ENCODE measurements at regions not wholly inside any gene's neighbourhood (a gene's known extent, or its start where the extent isn't known, plus 50 kb on each side); places are given as distances from the start of the nearest gene placed in this dataset.

DNA sequence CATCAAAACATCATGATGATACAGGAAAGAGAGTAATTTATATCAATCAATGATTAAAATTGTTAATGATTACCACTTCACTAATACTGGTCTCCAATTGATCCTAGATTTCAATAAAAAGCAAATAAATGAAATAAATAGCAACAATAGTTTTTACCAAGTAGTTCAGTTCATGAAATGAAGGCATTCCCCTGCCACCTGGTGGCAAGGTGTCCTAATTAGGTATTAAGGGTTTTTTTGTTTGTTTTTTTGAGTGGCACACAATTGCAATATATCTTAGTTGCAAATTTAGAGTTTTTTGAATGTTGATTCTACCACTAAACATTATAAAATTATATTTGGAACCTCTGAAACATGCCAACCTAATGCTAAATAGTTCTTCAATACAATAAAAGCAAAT, 157.4 kb upstream of the PDE5A start:
- Mint-ChIP-seq H3K27ac (no peak overlapping the region), H3K36me3 (ENCODE audit: low read depth) (no peaks in the 10 kb centered on the region), H3K4me3 (no peak overlapping the region), H3K9me3 (no peaks in the 10 kb centered on the region), H3K4me1 (ENCODE audit: low read depth) (no peaks in the 10 kb centered on the region), H3K27me3 (peaks cover 22% of the 10 kb centered on the region)
- Histone ChIP-seq H3K36me3 (ENCODE audit: insufficient read depth, low read length) (no peaks in the 10 kb centered on the region), H3K27ac (ENCODE audit: low read depth in 1 of 2, low read length in 2 of 2) (no peak overlapping the region), H3K4me1 (ENCODE audit: insufficient read depth, low read length) (no peaks in the 10 kb centered on the region), H3K27me3 (ENCODE audit: control insufficient read depth in 1 of 2, insufficient read depth in 2 of 2, low read length in 2 of 2) (no peaks in the 10 kb centered on the region), H3K9me3 (ENCODE audit: control insufficient read depth in 1 of 2, insufficient read depth in 1 of 2, low read length in 2 of 2) (peaks cover 0 to 6% of the 10 kb centered on the region in 2 experiments), H3K4me3 (ENCODE audit: low read length) (no peak overlapping the region)
- ChIA-PET POLR2A (no interaction called here), CTCF (no interaction called here)
- TF ChIP-seq, protein P1, sequence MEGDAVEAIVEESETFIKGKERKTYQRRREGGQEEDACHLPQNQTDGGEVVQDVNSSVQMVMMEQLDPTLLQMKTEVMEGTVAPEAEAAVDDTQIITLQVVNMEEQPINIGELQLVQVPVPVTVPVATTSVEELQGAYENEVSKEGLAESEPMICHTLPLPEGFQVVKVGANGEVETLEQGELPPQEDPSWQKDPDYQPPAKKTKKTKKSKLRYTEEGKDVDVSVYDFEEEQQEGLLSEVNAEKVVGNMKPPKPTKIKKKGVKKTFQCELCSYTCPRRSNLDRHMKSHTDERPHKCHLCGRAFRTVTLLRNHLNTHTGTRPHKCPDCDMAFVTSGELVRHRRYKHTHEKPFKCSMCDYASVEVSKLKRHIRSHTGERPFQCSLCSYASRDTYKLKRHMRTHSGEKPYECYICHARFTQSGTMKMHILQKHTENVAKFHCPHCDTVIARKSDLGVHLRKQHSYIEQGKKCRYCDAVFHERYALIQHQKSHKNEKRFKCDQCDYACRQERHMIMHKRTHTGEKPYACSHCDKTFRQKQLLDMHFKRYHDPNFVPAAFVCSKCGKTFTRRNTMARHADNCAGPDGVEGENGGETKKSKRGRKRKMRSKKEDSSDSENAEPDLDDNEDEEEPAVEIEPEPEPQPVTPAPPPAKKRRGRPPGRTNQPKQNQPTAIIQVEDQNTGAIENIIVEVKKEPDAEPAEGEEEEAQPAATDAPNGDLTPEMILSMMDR (IDR thresholded peaks at IDR 0.05), result no peak
- intact Hi-C loops (cut with DNase I, micrococcal nuclease), result no loop called here
- peak in 1 of 14 experiments; percentile 1 for DNase-seq
- no peak for ATAC-seq (ENCODE audit: poor library complexity)

DNA sequence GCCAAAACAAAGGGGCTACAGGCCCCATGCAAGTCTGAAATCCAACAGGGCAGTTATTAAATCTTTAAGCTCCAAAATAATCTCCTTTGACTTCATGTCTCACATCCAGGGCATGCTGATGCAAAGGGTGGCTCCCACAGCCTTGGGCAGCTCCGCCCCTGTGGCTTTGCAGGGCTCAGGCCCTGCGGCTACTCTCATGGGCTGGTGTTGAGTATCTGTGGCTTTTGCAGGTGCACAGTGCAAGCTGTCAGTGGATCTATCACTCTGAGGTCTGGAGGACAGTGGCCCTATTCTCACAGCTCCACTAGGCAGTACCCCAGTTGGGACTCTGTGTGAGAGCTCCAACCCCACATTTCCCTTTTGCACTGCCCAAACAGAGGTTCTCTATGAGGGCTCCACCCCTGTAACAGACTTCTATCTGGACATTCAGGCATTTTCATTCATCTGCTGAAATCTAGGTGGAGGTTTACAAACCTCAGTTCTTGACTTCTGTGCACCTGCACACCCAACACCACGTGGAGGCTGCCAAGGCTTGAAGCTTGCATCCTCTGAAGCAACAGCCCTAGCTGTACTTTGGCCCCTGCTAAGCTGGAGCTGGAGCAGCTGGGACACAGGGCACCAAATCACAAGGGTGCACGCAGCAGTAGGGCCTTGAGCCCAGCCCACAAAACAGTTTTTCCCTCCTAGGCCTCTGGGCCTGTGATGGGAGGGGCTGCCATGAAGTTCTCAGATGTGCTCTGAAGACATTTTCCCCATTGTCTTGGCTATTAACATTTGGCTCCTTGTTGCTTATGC, 154.8 kb upstream of the PDE5A start:
- H3K4me3 ChIP-seq (ENCODE audit: low read length), result no peak overlapping the region
- ChIA-PET CTCF (no interaction called here), POLR2A (no interaction called here)
- no peaks in the 10 kb centered on the region for H3K9me3 Mint-ChIP-seq
- TF ChIP-seq, protein P1 (IDR thresholded peaks at IDR 0.05), result no peak
- intact Hi-C loops (cut with DNase I, micrococcal nuclease), result no loop called here
- peaks cover 0 to 6% of the 10 kb centered on the region in 2 experiments for H3K9me3 ChIP-seq (ENCODE audit: control insufficient read depth in 1 of 2, insufficient read depth in 1 of 2, low read length in 2 of 2)
- no peaks in the 10 kb centered on the region for H3K36me3 ChIP-seq (ENCODE audit: insufficient read depth, low read length)
- H3K27ac ChIP-seq (ENCODE audit: low read depth in 1 of 2, low read length in 2 of 2), result no peak overlapping the region
- no peak overlapping the region for H3K27ac Mint-ChIP-seq
- H3K4me1 ChIP-seq (ENCODE audit: insufficient read depth, low read length), result no peaks in the 10 kb centered on the region
- H3K4me3 Mint-ChIP-seq, result no peak overlapping the region
- no peak for ATAC-seq (ENCODE audit: poor library complexity)
- no peaks in the 10 kb centered on the region for H3K27me3 ChIP-seq (ENCODE audit: control insufficient read depth in 1 of 2, insufficient read depth in 2 of 2, low read length in 2 of 2)
- peaks cover 17% of the 10 kb centered on the region for H3K27me3 Mint-ChIP-seq
- no peaks in the 10 kb centered on the region for H3K36me3 Mint-ChIP-seq (ENCODE audit: low read depth)
- no peak for DNase-seq
- no peaks in the 10 kb centered on the region for H3K4me1 Mint-ChIP-seq (ENCODE audit: low read depth)

DNA sequence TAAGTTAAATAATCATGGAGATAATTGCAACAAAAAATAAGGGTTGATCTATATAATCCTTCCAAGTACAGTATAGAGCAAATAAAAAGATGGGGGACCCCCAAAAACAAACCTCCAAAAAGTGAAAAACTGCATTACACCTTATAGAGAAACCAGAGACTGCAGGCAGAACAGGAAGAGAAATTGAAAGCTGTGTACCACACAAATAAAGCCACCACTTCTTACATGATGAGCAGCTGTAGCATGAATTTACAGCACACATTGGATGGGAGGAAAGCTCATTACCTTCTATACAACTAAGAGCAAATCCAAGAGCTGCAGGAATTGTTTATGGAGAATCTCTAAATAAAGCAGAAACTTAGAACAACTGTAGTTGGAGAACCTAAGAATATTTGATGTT, 152.4 kb upstream of the PDE5A start:
- no peak for DNase-seq
- Histone ChIP-seq H3K4me3 (ENCODE audit: low read length) (no peak overlapping the region), H3K36me3 (ENCODE audit: insufficient read depth, low read length) (no peaks in the 10 kb centered on the region), H3K27ac (ENCODE audit: low read depth in 1 of 2, low read length in 2 of 2) (no peak overlapping the region), H3K4me1 (ENCODE audit: insufficient read depth, low read length) (no peaks in the 10 kb centered on the region), H3K9me3 (ENCODE audit: control insufficient read depth in 1 of 2, insufficient read depth in 1 of 2, low read length in 2 of 2) (peaks cover 0 to 6% of the 10 kb centered on the region in 2 experiments), H3K27me3 (ENCODE audit: control insufficient read depth in 1 of 2, insufficient read depth in 2 of 2, low read length in 2 of 2) (no peaks in the 10 kb centered on the region)
- POLR2A ChIA-PET, result no interaction called here
- intact Hi-C loops (cut with DNase I, micrococcal nuclease), result no loop called here
- no peak overlapping the region for H3K4me3 Mint-ChIP-seq
- CTCF ChIA-PET, result no interaction called here
- no peak overlapping the region for H3K27ac Mint-ChIP-seq
- H3K27me3 Mint-ChIP-seq, result peaks cover 11% of the 10 kb centered on the region
- TF ChIP-seq, protein P1 (IDR thresholded peaks at IDR 0.05), result no peak
- H3K4me1 Mint-ChIP-seq (ENCODE audit: low read depth), result no peaks in the 10 kb centered on the region
- H3K9me3 Mint-ChIP-seq, result no peaks in the 10 kb centered on the region
- ATAC-seq (ENCODE audit: poor library complexity), result no peak
- no peaks in the 10 kb centered on the region for H3K36me3 Mint-ChIP-seq (ENCODE audit: low read depth)
